ENCODE measurements at regions not wholly inside any gene's neighbourhood (a gene's known extent, or its start where the extent isn't known, plus 50 kb on each side); places are given as distances from the start of the nearest gene placed in this dataset.
"Not testable (repeated sequence)": the region's sequence is repeated elsewhere in the genome, so short reads cannot be mapped to it uniquely, and the experiment has no call there.

- Histone ChIP-seq H3K27me3 (replicated peaks in 2 of 5; ENCODE audit: control insufficient read depth in 4 of 5, insufficient read depth in 5 of 5, low read length in 4 of 5) (no peaks in the 10 kb centered on the region), H3K36me3 (ENCODE audit: control insufficient read depth in 4 of 4, insufficient read depth in 4 of 4, low read length in 3 of 4) (no peaks in the 10 kb centered on the region), H3K9me3 (ENCODE audit: control extremely low read depth in 1 of 5, control insufficient read depth in 4 of 5, insufficient read depth in 2 of 5, low read depth in 1 of 5, low read length in 4 of 5) (no peaks in the 10 kb centered on the region), H3K27ac (ENCODE audit: insufficient read depth in 1 of 2, low read depth in 1 of 2, low read length in 2 of 2, poor library complexity in 1 of 2, severe bottlenecking in 2 of 2) (no peak overlapping the region), H3K4me1 (ENCODE audit: control extremely low read depth in 1 of 4, control insufficient read depth in 4 of 4, insufficient read depth in 4 of 4, low read length in 3 of 4) (no peaks in the 10 kb centered on the region), H3K4me3 (ENCODE audit: control insufficient read depth in 1 of 7, extremely low read depth in 1 of 7, insufficient read depth in 4 of 7, low read depth in 2 of 7, low read length in 6 of 7) (no peak overlapping the region)
- WGBS (ENCODE audit: insufficient coverage) = 90% methylated on average over 4 of the region's 6 CpGs
- ChIA-PET CTCF (interaction anchor here (0.9 to 1.6 kb wide), 2 partner anchors 8 to 14 kb away, joined by 3 read pairs; no protein-coding TSS in a partner anchor), POLR2A (no interaction called here)
- DNase-seq = no peak
Measured at GRCh38 chr7:115574681-115575291, 455.8 kb downstream of the TFEC start.

DNA sequence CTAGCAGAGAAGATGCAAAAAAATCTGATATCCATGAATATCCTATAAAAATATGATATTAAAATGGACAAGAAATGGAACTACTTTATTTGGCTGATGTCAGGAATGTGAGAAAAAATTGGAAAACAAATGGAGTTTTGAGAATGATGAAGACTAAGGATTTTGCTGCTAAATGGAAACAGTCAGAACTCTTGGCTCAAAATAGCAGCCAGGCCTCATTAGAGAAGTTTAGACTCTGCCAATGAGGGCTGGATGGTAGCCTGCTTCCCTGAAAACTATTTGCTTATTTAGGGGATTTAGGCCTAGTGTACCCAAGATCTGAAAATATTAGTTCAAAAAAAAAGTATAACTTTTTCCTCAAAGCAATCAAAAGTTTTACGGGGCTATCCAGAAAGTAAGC lies 458.5 kb downstream of the TFEC start:
- DNase-seq = no peak
- POLR2A ChIA-PET = no interaction called here
- WGBS (ENCODE audit: insufficient coverage) = no CpG with 5 or more reads among the region's 1 CpG
- no peaks in the 10 kb centered on the region for H3K4me1 ChIP-seq (ENCODE audit: control extremely low read depth in 1 of 4, control insufficient read depth in 4 of 4, insufficient read depth in 4 of 4, low read length in 3 of 4)
- CTCF ChIA-PET = no interaction called here
- H3K27me3 ChIP-seq (replicated peaks in 2 of 5; ENCODE audit: control insufficient read depth in 4 of 5, insufficient read depth in 5 of 5, low read length in 4 of 5) = no peaks in the 10 kb centered on the region
- no peak overlapping the region for H3K4me3 ChIP-seq (ENCODE audit: control insufficient read depth in 1 of 7, extremely low read depth in 1 of 7, insufficient read depth in 4 of 7, low read depth in 2 of 7, low read length in 6 of 7)
- H3K9me3 ChIP-seq (ENCODE audit: control extremely low read depth in 1 of 5, control insufficient read depth in 4 of 5, insufficient read depth in 2 of 5, low read depth in 1 of 5, low read length in 4 of 5) = no peaks in the 10 kb centered on the region
- no peaks in the 10 kb centered on the region for H3K36me3 ChIP-seq (ENCODE audit: control insufficient read depth in 4 of 4, insufficient read depth in 4 of 4, low read length in 3 of 4)
- H3K27ac ChIP-seq (ENCODE audit: insufficient read depth in 1 of 2, low read depth in 1 of 2, low read length in 2 of 2, poor library complexity in 1 of 2, severe bottlenecking in 2 of 2) = no peak overlapping the region

GRCh38 chr7:115561335-115562110 lies 469.0 kb downstream of the TFEC start:
- Histone ChIP-seq H3K4me1 (ENCODE audit: control extremely low read depth in 1 of 4, control insufficient read depth in 4 of 4, insufficient read depth in 4 of 4, low read length in 3 of 4) (no peaks in the 10 kb centered on the region), H3K9me3 (ENCODE audit: control extremely low read depth in 1 of 5, control insufficient read depth in 4 of 5, insufficient read depth in 2 of 5, low read depth in 1 of 5, low read length in 4 of 5) (peaks cover 0 to 1% (median 0%) of the 10 kb centered on the region in 5 experiments), H3K27me3 (replicated peaks in 2 of 5; ENCODE audit: control insufficient read depth in 4 of 5, insufficient read depth in 5 of 5, low read length in 4 of 5) (no peaks in the 10 kb centered on the region), H3K27ac (ENCODE audit: insufficient read depth in 1 of 2, low read depth in 1 of 2, low read length in 2 of 2, poor library complexity in 1 of 2, severe bottlenecking in 2 of 2) (no peak overlapping the region), H3K36me3 (ENCODE audit: control insufficient read depth in 4 of 4, insufficient read depth in 4 of 4, low read length in 3 of 4) (no peaks in the 10 kb centered on the region), H3K4me3 (ENCODE audit: control insufficient read depth in 1 of 7, extremely low read depth in 1 of 7, insufficient read depth in 4 of 7, low read depth in 2 of 7, low read length in 6 of 7) (no peak overlapping the region)
- CTCF ChIA-PET = interaction anchor here (1.0 kb wide), 1 partner anchor 64 kb away, joined by 3 read pairs; no protein-coding TSS in a partner anchor
- POLR2A ChIA-PET = no interaction called here
- no peak for DNase-seq
- WGBS (ENCODE audit: insufficient coverage) = 89% methylated on average over 5 of the region's 9 CpGs

DNA sequence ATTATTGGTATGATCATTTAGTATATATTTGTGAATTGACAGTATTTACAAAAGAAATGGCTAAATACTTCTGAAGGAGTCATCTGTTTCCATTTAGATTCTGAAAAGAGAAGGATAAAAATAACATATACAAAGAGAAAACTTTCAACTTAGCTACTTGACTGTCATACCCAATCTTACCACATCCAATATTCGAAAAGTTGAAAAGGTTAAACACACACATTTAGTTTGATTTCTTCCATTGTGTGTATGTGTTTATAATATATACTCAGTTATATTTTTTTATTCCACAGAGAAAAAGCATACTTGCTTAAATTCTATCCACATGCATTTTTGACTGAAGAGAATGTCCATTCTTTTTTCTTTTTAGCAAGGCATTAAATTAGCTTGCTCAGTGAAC lies 470.7 kb downstream of the TFEC start:
- Histone ChIP-seq H3K36me3 (ENCODE audit: control insufficient read depth in 4 of 4, insufficient read depth in 4 of 4, low read length in 3 of 4) (no peaks in the 10 kb centered on the region), H3K9me3 (ENCODE audit: control extremely low read depth in 1 of 5, control insufficient read depth in 4 of 5, insufficient read depth in 2 of 5, low read depth in 1 of 5, low read length in 4 of 5) (peaks cover 0 to 1% (median 0%) of the 10 kb centered on the region in 5 experiments), H3K27ac (ENCODE audit: insufficient read depth in 1 of 2, low read depth in 1 of 2, low read length in 2 of 2, poor library complexity in 1 of 2, severe bottlenecking in 2 of 2) (no peak overlapping the region), H3K4me1 (ENCODE audit: control extremely low read depth in 1 of 4, control insufficient read depth in 4 of 4, insufficient read depth in 4 of 4, low read length in 3 of 4) (no peaks in the 10 kb centered on the region), H3K4me3 (ENCODE audit: control insufficient read depth in 1 of 7, extremely low read depth in 1 of 7, insufficient read depth in 4 of 7, low read depth in 2 of 7, low read length in 6 of 7) (no peak overlapping the region), H3K27me3 (replicated peaks in 2 of 5; ENCODE audit: control insufficient read depth in 4 of 5, insufficient read depth in 5 of 5, low read length in 4 of 5) (no peaks in the 10 kb centered on the region)
- CTCF ChIA-PET = interaction anchor here (0.9 kb wide), 1 partner anchor 14 kb away, joined by 3 read pairs; no protein-coding TSS in a partner anchor
- no CpG with 5 or more reads among the region's 1 CpG for WGBS (ENCODE audit: insufficient coverage)
- POLR2A ChIA-PET = no interaction called here
- DNase-seq = no peak

GRCh38 chr7:115558161-115558560 lies 472.4 kb downstream of the TFEC start:
- no peak for DNase-seq
- Histone ChIP-seq H3K4me3 (ENCODE audit: control insufficient read depth in 1 of 7, extremely low read depth in 1 of 7, insufficient read depth in 4 of 7, low read depth in 2 of 7, low read length in 6 of 7) (no peak overlapping the region), H3K9me3 (ENCODE audit: control extremely low read depth in 1 of 5, control insufficient read depth in 4 of 5, insufficient read depth in 2 of 5, low read depth in 1 of 5, low read length in 4 of 5) (peaks cover 0 to 1% (median 0%) of the 10 kb centered on the region in 5 experiments), H3K4me1 (ENCODE audit: control extremely low read depth in 1 of 4, control insufficient read depth in 4 of 4, insufficient read depth in 4 of 4, low read length in 3 of 4) (no peaks in the 10 kb centered on the region), H3K27ac (ENCODE audit: insufficient read depth in 1 of 2, low read depth in 1 of 2, low read length in 2 of 2, poor library complexity in 1 of 2, severe bottlenecking in 2 of 2) (no peak overlapping the region), H3K27me3 (replicated peaks in 2 of 5; ENCODE audit: control insufficient read depth in 4 of 5, insufficient read depth in 5 of 5, low read length in 4 of 5) (no peaks in the 10 kb centered on the region), H3K36me3 (ENCODE audit: control insufficient read depth in 4 of 4, insufficient read depth in 4 of 4, low read length in 3 of 4) (no peaks in the 10 kb centered on the region)
- CTCF ChIA-PET = no interaction called here
- POLR2A ChIA-PET = no interaction called here
- no CpG with 5 or more reads among the region's 1 CpG for WGBS (ENCODE audit: insufficient coverage)

DNA sequence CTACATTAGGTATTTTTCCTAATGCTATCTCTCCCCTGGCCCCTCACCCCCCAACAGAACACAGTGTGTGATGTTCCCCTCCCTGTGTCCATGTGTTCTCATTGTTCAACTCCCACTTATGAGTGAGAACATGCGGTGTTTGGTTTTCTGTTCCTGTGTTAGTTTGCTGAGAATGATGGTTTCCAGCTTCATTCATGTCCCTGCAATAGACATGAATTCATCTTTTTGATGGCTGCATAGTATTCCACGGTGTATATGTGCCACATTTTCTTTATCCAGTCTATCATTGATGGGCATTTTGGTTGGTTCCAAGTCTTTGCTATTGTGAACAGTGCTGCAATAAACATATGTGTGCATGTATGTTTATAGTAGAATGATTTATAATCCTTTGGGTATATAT lies 473.3 kb downstream of the TFEC start:
- H3K36me3 ChIP-seq (ENCODE audit: control insufficient read depth in 4 of 4, insufficient read depth in 4 of 4, low read length in 3 of 4); H3K4me3 ChIP-seq (ENCODE audit: control insufficient read depth in 1 of 7, extremely low read depth in 1 of 7, insufficient read depth in 4 of 7, low read depth in 2 of 7, low read length in 6 of 7); POLR2A ChIA-PET; H3K4me1 ChIP-seq (ENCODE audit: control extremely low read depth in 1 of 4, control insufficient read depth in 4 of 4, insufficient read depth in 4 of 4, low read length in 3 of 4); CTCF ChIA-PET; H3K9me3 ChIP-seq (ENCODE audit: control extremely low read depth in 1 of 5, control insufficient read depth in 4 of 5, insufficient read depth in 2 of 5, low read depth in 1 of 5, low read length in 4 of 5); H3K27me3 ChIP-seq (replicated peaks in 2 of 5; ENCODE audit: control insufficient read depth in 4 of 5, insufficient read depth in 5 of 5, low read length in 4 of 5); DNase-seq; H3K27ac ChIP-seq (ENCODE audit: insufficient read depth in 1 of 2, low read depth in 1 of 2, low read length in 2 of 2, poor library complexity in 1 of 2, severe bottlenecking in 2 of 2): not testable (repeated sequence)
- no CpG with 5 or more reads among the region's 2 CpGs for WGBS (ENCODE audit: insufficient coverage)

DNA sequence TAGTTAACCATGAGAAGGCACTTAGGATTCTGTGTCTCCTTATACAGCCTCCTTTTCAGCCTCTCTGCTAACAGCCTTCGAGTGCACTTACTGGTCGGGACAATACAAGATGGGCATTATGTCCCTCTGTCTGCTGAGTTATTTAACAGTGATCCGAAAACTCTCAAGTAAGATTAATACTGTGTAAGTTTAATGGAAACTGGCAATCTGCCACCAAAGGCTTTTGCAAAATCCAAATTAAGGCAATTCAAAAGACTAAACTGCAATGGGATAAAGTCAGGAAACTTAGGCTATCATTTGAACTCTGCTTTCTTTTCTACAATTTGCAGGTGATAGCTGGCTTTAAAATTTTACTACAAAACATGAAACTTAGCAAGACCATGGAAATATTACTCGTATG lies 477.8 kb downstream of the TFEC start:
- no peak overlapping the region for H3K27ac ChIP-seq (ENCODE audit: insufficient read depth in 1 of 2, low read depth in 1 of 2, low read length in 2 of 2, poor library complexity in 1 of 2, severe bottlenecking in 2 of 2)
- H3K4me3 ChIP-seq (ENCODE audit: control insufficient read depth in 1 of 7, extremely low read depth in 1 of 7, insufficient read depth in 4 of 7, low read depth in 2 of 7, low read length in 6 of 7) = no peak overlapping the region
- no peaks in the 10 kb centered on the region for H3K36me3 ChIP-seq (ENCODE audit: control insufficient read depth in 4 of 4, insufficient read depth in 4 of 4, low read length in 3 of 4)
- POLR2A ChIA-PET = no interaction called here
- H3K9me3 ChIP-seq (ENCODE audit: control extremely low read depth in 1 of 5, control insufficient read depth in 4 of 5, insufficient read depth in 2 of 5, low read depth in 1 of 5, low read length in 4 of 5) = no peaks in the 10 kb centered on the region
- no peak for DNase-seq
- H3K27me3 ChIP-seq (replicated peaks in 2 of 5; ENCODE audit: control insufficient read depth in 4 of 5, insufficient read depth in 5 of 5, low read length in 4 of 5) = no peaks in the 10 kb centered on the region
- WGBS (ENCODE audit: insufficient coverage) = 93% methylated on average over 3 of the region's 4 CpGs
- H3K4me1 ChIP-seq (ENCODE audit: control extremely low read depth in 1 of 4, control insufficient read depth in 4 of 4, insufficient read depth in 4 of 4, low read length in 3 of 4) = no peaks in the 10 kb centered on the region
- CTCF ChIA-PET = no interaction called here

All from common myeloid progenitor, CD34-positive (primary cell).